ENCODE measurements at regions not wholly inside any gene's neighbourhood (a gene's known extent, or its start where the extent isn't known, plus 50 kb on each side); places are given as distances from the start of the nearest gene placed in this dataset.
"Not testable (repeated sequence)": the region's sequence is repeated elsewhere in the genome, so short reads cannot be mapped to it uniquely, and the experiment has no call there.

- DNase-seq, result no peak
Observed at GRCh38 chr4:25474690-25475089, 97.6 kb downstream of the ANAPC4 start.

GRCh38 chr4:25477221-25477620 lies 100.2 kb downstream of the ANAPC4 start:
- no peak for DNase-seq

GRCh38 chr4:25481648-25482047 lies 104.6 kb downstream of the ANAPC4 start:
- DNase-seq, result no peak

- DNase-seq, result no peak
Observed at GRCh38 chr4:25484243-25484721, 107.2 kb downstream of the ANAPC4 start.

- DNase-seq, result no peak
Observed at GRCh38 chr4:25485104-25485503, 108.0 kb downstream of the ANAPC4 start.

GRCh38 chr4:25486171-25486570 lies 109.1 kb downstream of the ANAPC4 start:
- DNase-seq, result no peak

- no peak for DNase-seq
Observed at GRCh38 chr4:25487155-25487554, 110.1 kb downstream of the ANAPC4 start.

- DNase-seq, result no peak
Observed at GRCh38 chr4:25489253-25489797, 112.3 kb downstream of the ANAPC4 start.

- no peak for DNase-seq
Observed at GRCh38 chr4:25493466-25493865, 116.4 kb downstream of the ANAPC4 start.

- no peak for DNase-seq
Observed at GRCh38 chr4:25494166-25494565, 117.1 kb downstream of the ANAPC4 start.

- DNase-seq, result no peak
Observed at GRCh38 chr4:25500626-25501316, 123.7 kb downstream of the ANAPC4 start.

GRCh38 chr4:25502115-25502514 lies 125.1 kb downstream of the ANAPC4 start:
- DNase-seq, result no peak

- no peak for DNase-seq
Observed at GRCh38 chr4:25503779-25504178, 126.7 kb downstream of the ANAPC4 start.

GRCh38 chr4:25504932-25505636 lies 128.0 kb downstream of the ANAPC4 start:
- no peak for DNase-seq

- DNase-seq, result no peak
Observed at GRCh38 chr4:25505637-25505991, 128.6 kb downstream of the ANAPC4 start.

- no peak for DNase-seq
Observed at GRCh38 chr4:25506032-25506571, 129.0 kb downstream of the ANAPC4 start.

- no peak for DNase-seq
Observed at GRCh38 chr4:25509646-25510045, 132.6 kb downstream of the ANAPC4 start.

GRCh38 chr4:25511823-25512222 lies 134.8 kb downstream of the ANAPC4 start:
- not testable (repeated sequence) for DNase-seq

- DNase-seq, result no peak
Observed at GRCh38 chr4:25513814-25514213, 136.8 kb downstream of the ANAPC4 start.

- no peak for DNase-seq
Observed at GRCh38 chr4:25523405-25523804, 132.2 kb upstream of the SLC34A2 start.

GRCh38 chr4:25524663-25525062 lies 131.0 kb upstream of the SLC34A2 start:
- DNase-seq, result no peak

- no peak for DNase-seq
Observed at GRCh38 chr4:25525896-25526295, 129.8 kb upstream of the SLC34A2 start.

GRCh38 chr4:25527034-25527433 lies 128.6 kb upstream of the SLC34A2 start:
- DNase-seq, result no peak

GRCh38 chr4:25528391-25528790 lies 127.3 kb upstream of the SLC34A2 start:
- no peak for DNase-seq
